Endothelial cell of umbilical vein (primary cell): ENCODE measurements at regions not wholly inside any gene's neighbourhood (a gene's known extent, or its start where the extent isn't known, plus 50 kb on each side); places are given as distances from the start of the nearest gene placed in this dataset.

ENCODE experiments used
- BruUV-seq: library from RNA; stranded (reverse); fragments of 400-500 nt; replicated peaks from 2 replicates; lab custom pipeline; 2021; lab: Mats Ljungman, UMichigan
- CTCF ChIA-PET: fragments of 300-600, 350-600 bp; sonication (Branson Sonifier 250); formaldehyde crosslinking; loops from one replicate; lab custom pipeline; 2021; ENCODE audit warnings: antibody characterized with exemption, inconsistent platforms; lab: Charles Lee
- POLR2A ChIA-PET: fragments of 300-600, 350-600 bp; sonication (Branson Sonifier 250); formaldehyde crosslinking; loops from one replicate; lab custom pipeline; 2021; ENCODE audit warnings: antibody characterized with exemption, inconsistent platforms; lab: Charles Lee
- DNase-seq: peaks from one replicate; pipeline ENCODE4 v3.0.0-alpha.2; 2011; ENCODE audit warnings: low read depth, low spot score
- FAIRE-seq: peaks from 2 replicates; lab custom pipeline; 2011; peaks lifted over from hg19 to GRCh38; lab: Jason Lieb, UNC
- H2AFZ ChIP-seq: 2 replicates; pipeline ENCODE4 v1.6.0; 2012; ENCODE audit warnings: low read depth, low read length, control low read depth, inconsistent platforms
- H3K27ac ChIP-seq: 2 replicates; pipeline ENCODE4 v1.5.1; 2011; ENCODE audit warnings: low read depth, mild to moderate bottlenecking, control low read depth, low read length, moderate library complexity; ENCODE audit not compliant: insufficient read depth
- H3K27me3 ChIP-seq, 2 experiments: 2 replicates each; pipeline versions ENCODE4 v1.6.0 to v1.6.1; 2011; ENCODE audit warnings: low read length in 2 of 2, mixed read lengths in 1 of 2; ENCODE audit not compliant: control insufficient read depth in 2 of 2, insufficient read depth in 2 of 2
- H3K36me3 ChIP-seq, 2 experiments: 2 replicates in 1 of 2; 3 replicates in 1 of 2; pipeline ENCODE4 v1.5.1; 2011; ENCODE audit warnings: low read length in 2 of 2, mild to moderate bottlenecking in 1 of 2, moderate library complexity in 1 of 2; ENCODE audit not compliant: control insufficient read depth in 2 of 2, insufficient read depth in 2 of 2; ENCODE audit errors: extremely low read depth in 1 of 2
- H3K4me1 ChIP-seq: 3 replicates; pipeline ENCODE4 v1.5.1; 2011; ENCODE audit warnings: mild to moderate bottlenecking, low read length; ENCODE audit not compliant: control insufficient read depth, insufficient read depth; ENCODE audit errors: extremely low read depth
- H3K4me2 ChIP-seq: 2 replicates; pipeline ENCODE4 v1.6.1; 2011; ENCODE audit warnings: low read length, control low read depth, mixed read lengths; ENCODE audit not compliant: insufficient read depth
- H3K4me3 ChIP-seq, 3 experiments: fragments of 200-600 bp in 1 of 3; sonication (generic), shearing (Covaris generic) in 1 of 3; replicated peaks in 1 of 3; 2 replicates each; pipeline ENCODE4 v1.5.1; 2011 to 2016; ENCODE audit warnings: control low read depth in 3 of 3, low read length in 3 of 3, mild to moderate bottlenecking in 2 of 3, inconsistent platforms in 1 of 3, low read depth in 1 of 3, moderate library complexity in 1 of 3; ENCODE audit not compliant: insufficient read depth in 1 of 3
- H3K79me2 ChIP-seq: 2 replicates; pipeline ENCODE4 v1.6.0; 2012; ENCODE audit warnings: low read length, inconsistent platforms; ENCODE audit not compliant: control insufficient read depth, insufficient read depth
- H3K9ac ChIP-seq: replicated peaks from 2 replicates; pipeline ENCODE3; 2011; ENCODE audit warnings: low read length, control low read depth; ENCODE audit not compliant: insufficient read depth; ENCODE audit errors: extremely low read depth
- H3K9me1 ChIP-seq: replicated peaks from 3 replicates; pipeline ENCODE4 v1.6.0; 2011; ENCODE audit warnings: mild to moderate bottlenecking, low read length; ENCODE audit not compliant: control insufficient read depth, insufficient read depth; ENCODE audit errors: extremely low read depth
- H3K9me3 ChIP-seq: replicated peaks from 2 replicates; pipeline ENCODE4 v1.5.1; 2012; ENCODE audit warnings: low read length, inconsistent platforms; ENCODE audit not compliant: control insufficient read depth, insufficient read depth
- H4K20me1 ChIP-seq: replicated peaks from 2 replicates; pipeline ENCODE3; 2011; ENCODE audit warnings: mild to moderate bottlenecking, low read length; ENCODE audit not compliant: control insufficient read depth, insufficient read depth; ENCODE audit errors: extremely low read depth
- EZH2 ChIP-seq: IDR thresholded peaks from 2 replicates; pipeline ENCODE4 v1.6.1; 2012; ENCODE audit warnings: borderline replicate concordance, low read depth, mild to moderate bottlenecking, moderate library complexity, low read length, inconsistent platforms; ENCODE audit not compliant: severe bottlenecking
- FOS ChIP-seq: IDR thresholded peaks from 2 replicates; pipeline ENCODE4 v1.6.1; 2011; ENCODE audit warnings: mild to moderate bottlenecking, low read length, moderate library complexity, borderline replicate concordance; ENCODE audit not compliant: insufficient read depth
- GATA2 ChIP-seq: IDR thresholded peaks from 2 replicates; pipeline ENCODE4 v1.7.0; 2011; ENCODE audit warnings: low read depth, mild to moderate bottlenecking, moderate library complexity, mixed read lengths, low read length; ENCODE audit not compliant: insufficient read length, insufficient read depth
- JUN ChIP-seq: IDR thresholded peaks from 2 replicates; pipeline ENCODE4 v1.6.1; 2011; ENCODE audit warnings: borderline replicate concordance, low read depth; ENCODE audit not compliant: insufficient read length, insufficient read depth
- MYC ChIP-seq: IDR thresholded peaks from one replicate; pipeline ENCODE4 v1.6.1; 2011; ENCODE audit warnings: mild to moderate bottlenecking, low read depth, low read length
- POLR2A ChIP-seq: IDR thresholded peaks from 2 replicates; pipeline ENCODE4 v1.6.1; 2012; ENCODE audit warnings: low read depth, mild to moderate bottlenecking, control low read depth, low read length
- POLR2AphosphoS5 ChIP-seq: IDR thresholded peaks from 2 replicates; pipeline ENCODE4 v1.6.1; 2012; ENCODE audit warnings: low read depth, mild to moderate bottlenecking, control low read depth, low read length, moderate library complexity; ENCODE audit not compliant: insufficient read depth
- dilution Hi-C: fragments of 300-500 bp; cut with MboI; formaldehyde crosslinking; loops from one replicate; pipeline ENCODE4 v1.15.0; 2019; ENCODE audit warnings: low sequenced_read_pairs; ENCODE audit not compliant: extremely low pct_ligation_motif_present
- intact Hi-C: fragments of 100-400 bp; cut with micrococcal nuclease; formaldehyde crosslinking; loops from one replicate; pipeline ENCODE4 v1.10.0; 2022
- TF ChIP-seq, protein P1 (sequence below), 2 donors: IDR thresholded peaks; 1 replicate in 1 of 2; 2 replicates in 1 of 2; pipeline ENCODE4 v1.5.1; 2011; ENCODE audit warnings: low read length in 2 of 2, mild to moderate bottlenecking in 2 of 2, moderate library complexity in 2 of 2, control low read depth in 1 of 2, inconsistent platforms in 1 of 2, low read depth in 1 of 2; ENCODE audit not compliant: insufficient read depth in 1 of 2; ENCODE audit errors: extremely low read depth in 1 of 2
- TF ChIP-seq, protein P2 (sequence below): IDR thresholded peaks from 2 replicates; pipeline ENCODE4 v1.6.1; 2011; ENCODE audit not compliant: insufficient read depth, insufficient read length

DNA sequence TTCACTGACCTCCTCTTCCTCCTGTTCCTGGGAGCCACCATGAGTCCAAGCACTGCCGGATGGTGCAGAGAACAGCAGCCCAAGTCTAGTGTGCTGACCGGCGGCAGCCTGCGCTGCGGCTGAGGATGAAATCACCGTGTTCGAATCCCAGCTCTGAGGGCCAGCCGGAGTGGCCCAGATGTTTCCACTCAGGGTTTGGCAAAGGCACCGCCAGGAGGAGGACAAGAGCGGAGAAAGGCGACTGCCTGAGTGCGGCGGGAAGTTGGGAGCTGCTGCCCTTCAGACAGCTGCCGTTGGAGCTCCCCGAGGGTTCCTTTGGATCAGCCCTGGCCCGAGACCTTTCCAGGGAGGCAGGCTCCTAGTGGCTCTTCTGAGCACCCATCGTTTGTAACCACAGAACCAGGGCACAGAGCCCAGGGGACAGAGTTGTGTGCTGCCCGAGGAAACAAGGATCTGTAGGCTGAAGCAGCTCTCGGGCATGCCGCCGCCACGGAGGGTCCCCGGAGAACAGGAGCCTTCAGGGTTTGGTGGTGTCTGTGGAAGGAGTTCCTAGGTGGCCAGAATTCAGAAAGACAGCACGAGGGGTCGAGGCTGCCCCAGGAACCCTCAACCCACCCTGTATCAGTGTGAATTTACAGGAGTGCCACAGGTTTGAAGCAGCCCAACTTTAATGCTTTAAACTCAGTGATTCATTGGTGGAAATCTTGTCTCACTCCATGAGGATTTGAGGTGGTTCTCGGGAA lies 115.6 kb upstream of the COL5A1 start:
- H3K9me1 ChIP-seq = no peaks in the 10 kb centered on the region
- H3K27ac ChIP-seq = no peak overlapping the region
- TF ChIP-seq EZH2 (no peak), POLR2AphosphoS5 (no peak), MYC (no peak), POLR2A (no peak), JUN (no peak), FOS (no peak)
- CTCF ChIA-PET = no interaction called here
- BruUV-seq = no TSS peak
- H3K9me3 ChIP-seq = no peaks in the 10 kb centered on the region
- no peak overlapping the region for H3K4me2 ChIP-seq
- H4K20me1 ChIP-seq = no peaks in the 10 kb centered on the region
- DNase-seq = no peak
- POLR2A ChIA-PET = no interaction called here
- no peaks in the 10 kb centered on the region for H3K36me3 ChIP-seq
- FAIRE-seq = no peak
- no peak overlapping the region for H3K9ac ChIP-seq
- peaks cover 5 to 15% of the 10 kb centered on the region in 2 experiments for H3K27me3 ChIP-seq
- H3K4me1 ChIP-seq = no peaks in the 10 kb centered on the region
- no peaks in the 10 kb centered on the region for H3K79me2 ChIP-seq
- intact Hi-C loops = no loop called here
- dilution Hi-C loops = no loop called here
- no peak overlapping the region for H3K4me3 ChIP-seq
- no peak overlapping the region for H2AFZ ChIP-seq

DNA sequence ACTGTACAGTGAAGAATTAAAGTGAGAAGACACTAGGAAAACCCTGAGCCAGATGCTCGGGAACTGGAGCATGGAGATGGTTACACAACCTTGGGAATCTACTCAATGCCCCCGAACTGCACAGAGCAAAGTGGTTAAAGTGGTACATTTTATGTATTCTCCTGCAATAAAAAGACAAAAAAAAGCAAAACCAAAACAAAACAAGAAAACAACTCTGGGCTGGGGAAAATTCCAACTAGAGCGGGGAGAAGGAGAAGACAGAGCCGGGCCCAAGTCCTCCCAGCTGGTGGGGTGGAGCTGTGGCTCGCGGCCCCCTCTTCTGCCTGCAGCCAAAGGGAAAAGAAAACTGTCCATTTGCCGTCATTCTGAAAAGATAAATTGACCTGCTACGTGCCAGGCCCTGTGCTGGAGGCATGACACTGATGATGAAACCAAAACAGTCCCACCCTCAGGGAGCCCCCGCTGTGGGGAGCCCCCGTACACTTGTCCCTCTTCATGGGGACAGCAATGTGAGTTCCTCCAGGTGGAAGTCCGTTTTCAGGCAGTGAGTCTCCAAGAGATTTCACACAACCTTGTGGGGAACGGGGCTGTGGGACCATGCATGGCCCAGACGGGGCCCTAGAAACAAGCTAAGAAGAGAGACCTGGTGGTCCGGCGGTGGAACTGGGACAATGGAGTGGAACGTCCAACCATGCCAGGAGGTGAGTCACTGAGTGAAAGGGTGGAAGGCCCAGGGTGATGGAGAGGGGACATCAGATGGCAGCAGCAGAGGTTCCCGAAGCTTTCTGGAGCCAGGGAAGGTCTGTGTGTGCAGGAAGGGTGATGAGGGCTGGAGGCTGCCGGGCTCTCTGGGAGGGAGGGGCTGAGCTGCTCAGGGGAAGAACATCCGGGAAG lies 114.8 kb upstream of the COL5A1 start:
- BruUV-seq = no TSS peak
- ChIA-PET CTCF (no interaction called here), POLR2A (no interaction called here)
- TF ChIP-seq, protein P1, sequence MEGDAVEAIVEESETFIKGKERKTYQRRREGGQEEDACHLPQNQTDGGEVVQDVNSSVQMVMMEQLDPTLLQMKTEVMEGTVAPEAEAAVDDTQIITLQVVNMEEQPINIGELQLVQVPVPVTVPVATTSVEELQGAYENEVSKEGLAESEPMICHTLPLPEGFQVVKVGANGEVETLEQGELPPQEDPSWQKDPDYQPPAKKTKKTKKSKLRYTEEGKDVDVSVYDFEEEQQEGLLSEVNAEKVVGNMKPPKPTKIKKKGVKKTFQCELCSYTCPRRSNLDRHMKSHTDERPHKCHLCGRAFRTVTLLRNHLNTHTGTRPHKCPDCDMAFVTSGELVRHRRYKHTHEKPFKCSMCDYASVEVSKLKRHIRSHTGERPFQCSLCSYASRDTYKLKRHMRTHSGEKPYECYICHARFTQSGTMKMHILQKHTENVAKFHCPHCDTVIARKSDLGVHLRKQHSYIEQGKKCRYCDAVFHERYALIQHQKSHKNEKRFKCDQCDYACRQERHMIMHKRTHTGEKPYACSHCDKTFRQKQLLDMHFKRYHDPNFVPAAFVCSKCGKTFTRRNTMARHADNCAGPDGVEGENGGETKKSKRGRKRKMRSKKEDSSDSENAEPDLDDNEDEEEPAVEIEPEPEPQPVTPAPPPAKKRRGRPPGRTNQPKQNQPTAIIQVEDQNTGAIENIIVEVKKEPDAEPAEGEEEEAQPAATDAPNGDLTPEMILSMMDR (IDR thresholded peaks at IDR 0.05; ENCODE audit: extremely low read depth in 1 of 2, insufficient read depth in 1 of 2, low read depth in 1 of 2, low read length in 2 of 2) = no peak
- no peak for TF ChIP-seq POLR2AphosphoS5
- TF ChIP-seq, protein P2, sequence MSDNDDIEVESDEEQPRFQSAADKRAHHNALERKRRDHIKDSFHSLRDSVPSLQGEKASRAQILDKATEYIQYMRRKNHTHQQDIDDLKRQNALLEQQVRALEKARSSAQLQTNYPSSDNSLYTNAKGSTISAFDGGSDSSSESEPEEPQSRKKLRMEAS = no peak
- no peak for TF ChIP-seq GATA2
- no peak for TF ChIP-seq EZH2
- no peak for TF ChIP-seq JUN
- TF ChIP-seq FOS = no peak
- no peak for TF ChIP-seq POLR2A
- TF ChIP-seq MYC = no peak
- no peak overlapping the region for H2AFZ ChIP-seq
- intact Hi-C loops = no loop called here
- H3K9me1 ChIP-seq = no peaks in the 10 kb centered on the region
- H3K79me2 ChIP-seq = no peaks in the 10 kb centered on the region
- no peaks in the 10 kb centered on the region for H3K9me3 ChIP-seq
- H3K27me3 ChIP-seq = peaks cover 5 to 16% of the 10 kb centered on the region in 2 experiments
- dilution Hi-C loops = no loop called here
- no peak overlapping the region for H3K4me3 ChIP-seq
- no peak for FAIRE-seq
- H3K27ac ChIP-seq = no peak overlapping the region
- no peaks in the 10 kb centered on the region for H4K20me1 ChIP-seq
- no peak overlapping the region for H3K4me2 ChIP-seq
- no peaks in the 10 kb centered on the region for H3K36me3 ChIP-seq
- no peak for DNase-seq
- no peak overlapping the region for H3K9ac ChIP-seq
- H3K4me1 ChIP-seq = no peaks in the 10 kb centered on the region
